Spinal cord (tissue), 9 donors: ENCODE measurements at regions not wholly inside any gene's neighbourhood (a gene's known extent, or its start where the extent isn't known, plus 50 kb on each side); places are given as distances from the start of the nearest gene placed in this dataset.
"Not testable (repeated sequence)": the region's sequence is repeated elsewhere in the genome, so short reads cannot be mapped to it uniquely, and the experiment has no call there.

Experiments
- DNase-seq, 6 donors: peaks; one replicate each; pipeline versions ENCODE4 v3.0.0 to v3.0.0-alpha.2; 2013 to 2015; ENCODE audit warnings: low spot score in 6 of 6, low read depth in 4 of 6
- H3K27ac ChIP-seq: one replicate; pipeline ENCODE4 v1.5.1; 2013; ENCODE audit warnings: low read depth, low read length, control low read depth
- H3K27me3 ChIP-seq: one replicate; pipeline ENCODE4 v1.6.1; 2013; ENCODE audit warnings: low read length; ENCODE audit not compliant: control insufficient read depth, insufficient read depth
- H3K36me3 ChIP-seq: one replicate; pipeline ENCODE4 v1.6.1; 2013; ENCODE audit warnings: low read length; ENCODE audit not compliant: control insufficient read depth, insufficient read depth
- H3K4me1 ChIP-seq: one replicate; pipeline ENCODE4 v1.6.1; 2013; ENCODE audit warnings: low read length; ENCODE audit not compliant: control insufficient read depth, insufficient read depth
- H3K4me3 ChIP-seq: one replicate; pipeline ENCODE4 v1.5.1; 2013; ENCODE audit warnings: low read depth, low read length, control low read depth
- H3K9me3 ChIP-seq: one replicate; pipeline ENCODE4 v1.6.1; 2013; ENCODE audit warnings: low read length; ENCODE audit not compliant: control insufficient read depth, insufficient read depth
- WGBS: methylation state at CpG from one replicate; pipeline ENCODE4 v1.1.5; 2013; ENCODE audit warnings: missing lambda C conversion rate; ENCODE audit not compliant: insufficient coverage; 5-methylcytosine and 5-hydroxymethylcytosine counted together
- donor health status: healthy.

GRCh38 chr2:60351802-60352201, 201.7 kb downstream of the BCL11A start:
- H3K4me3 ChIP-seq: no peak overlapping the region
- DNase-seq: no peak
- H3K4me1 ChIP-seq: peaks cover 19% of the 10 kb centered on the region
- peaks cover 2% of the 10 kb centered on the region for H3K27me3 ChIP-seq
- no peaks in the 10 kb centered on the region for H3K36me3 ChIP-seq
- no peak overlapping the region for H3K27ac ChIP-seq
- no peaks in the 10 kb centered on the region for H3K9me3 ChIP-seq
- 45% methylated on average over 8 of the region's 8 CpGs for WGBS

- DNase-seq: no peak
- H3K4me1 ChIP-seq: peaks cover 19% of the 10 kb centered on the region
- no peak overlapping the region for H3K4me3 ChIP-seq
- H3K27me3 ChIP-seq: peaks cover 2% of the 10 kb centered on the region
- no peaks in the 10 kb centered on the region for H3K9me3 ChIP-seq
- H3K36me3 ChIP-seq: no peaks in the 10 kb centered on the region
- no peak overlapping the region for H3K27ac ChIP-seq
- WGBS: 94% methylated on average over 3 of the region's 4 CpGs
Observed at GRCh38 chr2:60351321-60351720, 202.1 kb downstream of the BCL11A start.

GRCh38 chr2:60350791-60351190, 202.7 kb downstream of the BCL11A start:
- Histone ChIP-seq H3K36me3 (no peaks in the 10 kb centered on the region), H3K27ac (no peak overlapping the region)
- WGBS: no CpG with 5 or more reads among the region's 4 CpGs

GRCh38 chr2:60347781-60348180, 205.7 kb downstream of the BCL11A start:
- Histone ChIP-seq H3K4me3 (no peak overlapping the region), H3K4me1 (peaks cover 10% of the 10 kb centered on the region), H3K27me3 (peaks cover 2% of the 10 kb centered on the region), H3K36me3 (no peaks in the 10 kb centered on the region), H3K27ac (no peak overlapping the region), H3K9me3 (no peaks in the 10 kb centered on the region)
- no peak for DNase-seq
- WGBS: 91% methylated on average over 4 of the region's 5 CpGs

More at GRCh38 chr2:60350791-60351190, 202.7 kb downstream of the BCL11A start:
- Histone ChIP-seq H3K9me3 (no peaks in the 10 kb centered on the region), H3K4me3 (no peak overlapping the region), H3K27me3 (peaks cover 2% of the 10 kb centered on the region), H3K4me1 (peaks cover 19% of the 10 kb centered on the region)
- DNase-seq: no peak

GRCh38 chr2:60342491-60342890, 211.0 kb downstream of the BCL11A start:
- H3K27ac ChIP-seq: not testable (repeated sequence)

GRCh38 chr2:60341151-60341550, 212.3 kb downstream of the BCL11A start:
- peaks cover under 1% of the 10 kb centered on the region for H3K4me1 ChIP-seq
- no peak overlapping the region for H3K27ac ChIP-seq
- no peaks in the 10 kb centered on the region for H3K36me3 ChIP-seq
- 91% methylated on average over 3 of the region's 7 CpGs for WGBS
- no peaks in the 10 kb centered on the region for H3K9me3 ChIP-seq
- DNase-seq: no peak
- no peak overlapping the region for H3K4me3 ChIP-seq
- no peaks in the 10 kb centered on the region for H3K27me3 ChIP-seq

More at GRCh38 chr2:60342491-60342890, 211.0 kb downstream of the BCL11A start:
- H3K27me3 ChIP-seq, H3K9me3 ChIP-seq, H3K4me3 ChIP-seq, H3K36me3 ChIP-seq, H3K4me1 ChIP-seq, DNase-seq: not testable (repeated sequence)
- 100% methylated on average over 2 of the region's 4 CpGs for WGBS

GRCh38 chr2:60339286-60339685, 214.2 kb downstream of the BCL11A start:
- Histone ChIP-seq H3K4me1 (peaks cover 6% of the 10 kb centered on the region), H3K4me3 (no peak overlapping the region), H3K9me3 (no peaks in the 10 kb centered on the region), H3K36me3 (no peaks in the 10 kb centered on the region), H3K27ac (no peak overlapping the region), H3K27me3 (no peaks in the 10 kb centered on the region)
- no peak for DNase-seq
- WGBS: 92% methylated on average over 2 of the region's 2 CpGs

GRCh38 chr2:60337142-60337497, 216.3 kb downstream of the BCL11A start:
- Histone ChIP-seq H3K9me3 (no peaks in the 10 kb centered on the region), H3K36me3 (no peaks in the 10 kb centered on the region), H3K27me3 (no peaks in the 10 kb centered on the region), H3K4me1 (peaks cover 6% of the 10 kb centered on the region), H3K4me3 (no peak overlapping the region), H3K27ac (no peak overlapping the region)
- WGBS: 79% methylated on average over 4 of the region's 4 CpGs
- DNase-seq: no peak

GRCh38 chr2:60336442-60337141, 216.9 kb downstream of the BCL11A start:
- Histone ChIP-seq H3K27me3 (no peaks in the 10 kb centered on the region), H3K9me3 (no peaks in the 10 kb centered on the region), H3K4me3 (no peak overlapping the region), H3K36me3 (no peaks in the 10 kb centered on the region), H3K27ac (no peak overlapping the region), H3K4me1 (peaks cover 6% of the 10 kb centered on the region)
- DNase-seq: peak in 1 of 6 donors; percentile 74
- WGBS: 62% methylated on average over 4 of the region's 5 CpGs

GRCh38 chr2:60335533-60336237, 217.8 kb downstream of the BCL11A start:
- WGBS: 72% methylated on average over 12 of the region's 13 CpGs
- H3K36me3 ChIP-seq: no peaks in the 10 kb centered on the region
- DNase-seq: peak in 1 of 6 donors; percentile 41
- no peaks in the 10 kb centered on the region for H3K9me3 ChIP-seq
- no peaks in the 10 kb centered on the region for H3K27me3 ChIP-seq
- no peak overlapping the region for H3K27ac ChIP-seq
- H3K4me1 ChIP-seq: peaks cover 6% of the 10 kb centered on the region
- H3K4me3 ChIP-seq: no peak overlapping the region
